Stimulated activated CD8-positive, alpha-beta memory T cell treated with anti-CD3 and anti-CD28 coated beads, Interleukin-4, amount 100 ng/mL, for 4 hours (primary cell): ENCODE measurements at regions not wholly inside any gene's neighbourhood (a gene's known extent, or its start where the extent isn't known, plus 50 kb on each side); places are given as distances from the start of the nearest gene placed in this dataset.
A peak's percentile ranks its signal among the peaks of the same experiment; 100 is the strongest.
"Not testable (repeated sequence)": the region's sequence is repeated elsewhere in the genome, so short reads cannot be mapped to it uniquely, and the experiment has no call there.

Experiments used
- DNase-seq, 2 donors: peaks; one replicate each; pipeline ENCODE4 v3.0.0-alpha.2; 2020; ENCODE audit warnings: low read depth in 2 of 2, low spot score in 1 of 2

- DNase-seq: no peak
These were observed 82.8 kb upstream of the ATP8B1 start for GRCh38 chr18:57885931-57886330.

- DNase-seq: no peak
These were observed 79.3 kb upstream of the ATP8B1 start for GRCh38 chr18:57882465-57882864.

- peak; percentile 6 to 7 for DNase-seq
These were observed 78.8 kb upstream of the ATP8B1 start for GRCh38 chr18:57881818-57882413.

GRCh38 chr18:57879924-57880323 is 76.8 kb upstream of the ATP8B1 start:
- not testable (repeated sequence) for DNase-seq

GRCh38 chr18:57869221-57869620 is 66.1 kb upstream of the ATP8B1 start:
- no peak for DNase-seq

- DNase-seq: no peak
These were observed 63.2 kb upstream of the ATP8B1 start for GRCh38 chr18:57866355-57866754.

GRCh38 chr18:57864615-57865121 is 61.6 kb upstream of the ATP8B1 start:
- DNase-seq: no peak

- DNase-seq: no peak
These were observed 60.6 kb upstream of the ATP8B1 start for GRCh38 chr18:57863706-57864105.

GRCh38 chr18:57859314-57859713 is 56.2 kb upstream of the ATP8B1 start:
- no peak for DNase-seq

GRCh38 chr18:57856557-57857280 is 53.6 kb upstream of the ATP8B1 start:
- DNase-seq: no peak

- no peak for DNase-seq
These were observed 53.0 kb upstream of the ATP8B1 start for GRCh38 chr18:57856128-57856527.

- no peak for DNase-seq
These were observed 52.4 kb upstream of the ATP8B1 start for GRCh38 chr18:57855551-57855950.

- DNase-seq: no peak
These were observed 51.6 kb upstream of the ATP8B1 start for GRCh38 chr18:57854726-57855125.

GRCh38 chr18:57853864-57854263 is 50.7 kb upstream of the ATP8B1 start:
- no peak for DNase-seq

GRCh38 chr18:57853133-57853532 is 50.0 kb upstream of the ATP8B1 start:
- no peak for DNase-seq
